ENCODE measurements at regions not wholly inside any gene's neighbourhood (a gene's known extent, or its start where the extent isn't known, plus 50 kb on each side); places are given as distances from the start of the nearest gene placed in this dataset.

DNA sequence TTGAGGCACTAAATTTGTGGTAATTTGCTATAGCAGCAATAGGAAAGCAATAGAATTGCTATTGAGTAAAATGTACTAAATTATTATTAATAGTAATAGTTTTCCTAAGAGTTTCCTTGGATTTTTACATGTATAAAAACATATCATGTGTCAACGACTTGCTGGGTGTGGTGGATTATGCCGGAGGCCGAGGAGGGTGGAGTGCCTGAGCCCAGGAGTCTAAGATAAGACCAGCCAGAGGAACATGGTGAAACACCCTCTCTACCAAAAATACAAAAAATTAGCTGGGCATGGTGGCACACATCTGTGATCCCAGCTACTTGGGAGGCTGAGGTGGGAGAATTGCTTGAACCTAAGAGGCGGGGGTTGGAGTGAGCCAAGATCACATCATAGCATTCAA is 749.9 kb downstream of the TBL1XR1 start:
- DNase-seq (ENCODE audit: extremely low read depth, low read depth): no peak
- TF ChIP-seq, protein P1, sequence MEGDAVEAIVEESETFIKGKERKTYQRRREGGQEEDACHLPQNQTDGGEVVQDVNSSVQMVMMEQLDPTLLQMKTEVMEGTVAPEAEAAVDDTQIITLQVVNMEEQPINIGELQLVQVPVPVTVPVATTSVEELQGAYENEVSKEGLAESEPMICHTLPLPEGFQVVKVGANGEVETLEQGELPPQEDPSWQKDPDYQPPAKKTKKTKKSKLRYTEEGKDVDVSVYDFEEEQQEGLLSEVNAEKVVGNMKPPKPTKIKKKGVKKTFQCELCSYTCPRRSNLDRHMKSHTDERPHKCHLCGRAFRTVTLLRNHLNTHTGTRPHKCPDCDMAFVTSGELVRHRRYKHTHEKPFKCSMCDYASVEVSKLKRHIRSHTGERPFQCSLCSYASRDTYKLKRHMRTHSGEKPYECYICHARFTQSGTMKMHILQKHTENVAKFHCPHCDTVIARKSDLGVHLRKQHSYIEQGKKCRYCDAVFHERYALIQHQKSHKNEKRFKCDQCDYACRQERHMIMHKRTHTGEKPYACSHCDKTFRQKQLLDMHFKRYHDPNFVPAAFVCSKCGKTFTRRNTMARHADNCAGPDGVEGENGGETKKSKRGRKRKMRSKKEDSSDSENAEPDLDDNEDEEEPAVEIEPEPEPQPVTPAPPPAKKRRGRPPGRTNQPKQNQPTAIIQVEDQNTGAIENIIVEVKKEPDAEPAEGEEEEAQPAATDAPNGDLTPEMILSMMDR (IDR thresholded peaks at IDR 0.05; ENCODE audit: low read depth, low read length): no peak

DNA sequence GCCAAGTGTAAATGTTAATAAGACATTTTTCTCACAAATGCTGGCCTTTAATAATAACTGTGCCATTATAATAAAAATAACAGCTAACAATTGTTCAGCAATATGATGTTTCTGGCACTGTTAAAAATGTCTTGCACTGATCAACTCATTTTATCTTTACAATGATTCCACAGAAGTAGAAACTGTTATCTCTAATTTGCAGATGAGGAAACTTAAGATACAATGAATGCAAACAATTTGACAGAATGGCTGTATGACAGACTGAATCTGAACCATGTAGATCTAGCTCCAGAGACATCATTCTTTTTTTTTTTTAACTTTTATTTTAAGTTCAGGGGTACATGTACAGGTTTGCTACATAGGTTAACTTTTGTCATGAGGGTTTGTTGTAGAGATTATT is 755.0 kb downstream of the TBL1XR1 start:
- TF ChIP-seq, protein P1 (IDR thresholded peaks at IDR 0.05; ENCODE audit: low read depth, low read length): no peak
- no peak for DNase-seq (ENCODE audit: extremely low read depth, low read depth)

DNA sequence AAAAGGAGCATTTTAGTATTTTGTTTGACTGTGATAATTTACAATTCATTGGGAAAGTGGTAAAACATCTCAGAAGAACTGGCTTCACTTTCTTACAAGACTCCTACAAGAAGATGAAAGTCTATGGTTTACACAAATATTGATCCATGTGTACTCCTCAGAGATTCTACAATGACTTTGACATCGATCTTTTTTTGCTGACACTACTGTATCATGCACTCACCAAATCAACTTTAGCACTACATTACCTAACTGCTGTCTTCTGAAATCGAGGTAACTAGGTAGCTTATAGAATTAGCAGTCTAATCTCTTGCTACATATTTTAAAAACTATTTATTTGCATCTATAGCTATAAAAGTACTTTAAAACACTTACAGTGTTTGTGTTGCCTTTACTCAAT is 757.6 kb downstream of the TBL1XR1 start:
- no peak for DNase-seq (ENCODE audit: extremely low read depth, low read depth)
- TF ChIP-seq, protein P1 (IDR thresholded peaks at IDR 0.05; ENCODE audit: low read depth, low read length): no peak

DNA sequence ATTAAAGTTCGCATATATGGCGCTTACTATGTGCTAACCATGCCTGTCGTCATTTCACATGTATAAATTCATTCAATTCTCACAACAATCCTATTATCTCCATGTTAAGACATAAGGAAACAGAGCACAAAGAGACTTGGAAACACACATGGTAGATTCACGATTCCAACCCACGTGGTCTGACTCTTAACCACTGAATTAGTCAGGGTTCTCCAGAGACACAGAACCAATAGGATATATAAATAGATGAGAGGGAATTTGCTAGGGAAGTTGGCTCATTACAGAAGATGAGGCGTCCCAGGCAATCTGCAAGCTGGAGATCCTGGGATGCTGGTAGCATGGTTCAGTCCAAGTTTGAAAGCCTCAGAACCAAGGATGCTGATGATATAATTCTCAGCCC is 765.3 kb downstream of the TBL1XR1 start:
- DNase-seq (ENCODE audit: extremely low read depth, low read depth): no peak
- TF ChIP-seq, protein P1 (IDR thresholded peaks at IDR 0.05; ENCODE audit: low read depth, low read length): no peak

DNA sequence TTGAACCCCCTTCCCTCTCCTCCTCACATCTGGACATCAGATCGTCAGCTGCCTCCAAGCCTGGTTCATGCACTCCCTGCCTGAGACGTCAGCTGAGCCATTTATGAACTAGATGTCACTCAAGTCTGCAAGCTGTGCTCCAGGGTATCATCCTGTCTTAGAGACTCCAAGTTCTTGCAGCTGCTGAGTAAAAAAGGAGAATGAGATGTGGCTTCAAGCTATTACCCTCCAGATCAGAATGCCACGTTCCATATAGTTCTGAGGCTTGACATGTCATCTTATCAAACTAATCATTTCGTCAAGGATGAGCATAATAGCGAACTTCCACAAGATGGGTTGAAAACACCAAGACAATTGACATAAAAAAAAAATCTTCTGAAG is 766.3 kb downstream of the TBL1XR1 start:
- TF ChIP-seq, protein P1 (IDR thresholded peaks at IDR 0.05; ENCODE audit: low read depth, low read length): no peak
- no peak for DNase-seq (ENCODE audit: extremely low read depth, low read depth)

DNA sequence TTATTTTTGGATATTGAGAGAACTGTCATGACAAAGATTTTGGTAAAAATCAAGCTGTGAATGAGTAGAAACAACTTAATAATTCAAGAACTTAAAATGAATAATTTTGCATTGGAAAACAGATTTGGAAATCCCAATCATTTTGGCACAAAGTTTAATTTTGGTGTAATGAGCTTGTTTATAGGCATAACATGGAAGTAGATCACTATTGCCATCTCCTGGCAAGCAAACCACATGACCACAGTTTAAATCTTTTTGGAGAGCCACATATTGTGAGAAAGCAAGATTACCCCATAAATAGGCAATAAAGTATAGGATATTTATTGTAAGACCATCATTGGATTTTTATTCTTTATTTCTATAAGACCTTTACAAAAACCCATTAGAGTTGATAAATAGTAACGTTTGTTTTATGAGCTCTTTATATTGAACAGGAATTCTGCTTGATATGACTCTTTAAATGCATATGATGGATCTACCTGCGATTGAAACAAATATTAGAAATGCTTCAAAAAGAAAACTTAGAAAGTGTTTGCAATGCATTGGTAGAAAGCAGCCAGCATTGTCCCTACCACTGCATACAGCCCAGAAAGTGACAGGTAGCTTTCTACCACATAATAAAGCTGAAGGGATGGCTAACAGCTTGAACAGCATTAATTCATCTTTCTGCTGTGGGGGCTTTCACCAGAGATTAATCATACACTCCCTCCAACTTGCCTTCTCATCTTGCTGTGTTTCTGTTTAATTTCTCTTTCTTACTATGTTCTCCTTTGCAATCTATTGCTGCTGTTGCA is 766.8 kb downstream of the TBL1XR1 start:
- peak; percentile 31 for DNase-seq (ENCODE audit: extremely low read depth, low read depth)
- TF ChIP-seq, protein P1 (IDR thresholded peaks at IDR 0.05; ENCODE audit: low read depth, low read length): peak; percentile 73

DNA sequence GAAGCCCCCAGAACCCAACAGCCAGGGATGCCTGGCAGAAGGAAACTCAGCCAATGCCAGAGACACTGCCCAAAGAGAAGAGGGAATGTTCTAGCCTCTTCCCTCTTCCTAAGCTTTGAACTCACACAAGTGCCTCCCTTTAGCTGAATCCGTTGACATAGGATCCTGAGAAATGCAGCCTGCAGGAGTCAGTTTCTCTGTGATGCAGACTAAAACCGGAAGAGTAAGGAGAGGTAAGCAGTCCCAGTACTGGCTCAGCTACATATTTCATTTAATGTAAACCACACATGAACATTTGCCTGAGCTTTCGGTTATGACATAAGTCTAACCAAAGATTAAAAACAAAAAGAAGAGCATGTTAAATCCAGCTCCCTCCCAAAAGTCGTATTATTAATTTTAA is 768.7 kb downstream of the TBL1XR1 start:
- no peak for DNase-seq (ENCODE audit: extremely low read depth, low read depth)
- TF ChIP-seq, protein P1 (IDR thresholded peaks at IDR 0.05; ENCODE audit: low read depth, low read length): no peak

All from AG09319 (cell line).